Body of pancreas (tissue), 4 donors: ENCODE measurements at regions not wholly inside any gene's neighbourhood (a gene's known extent, or its start where the extent isn't known, plus 50 kb on each side); places are given as distances from the start of the nearest gene placed in this dataset.

ENCODE experiments used
- CTCF ChIP-seq, 7 experiments: fragments of 450-650 bp in 4 of 7; fragments of 200-600 bp in 3 of 7; sonication (generic) in 3 of 7; IDR thresholded peaks; one replicate each; pipeline ENCODE4 v1.5.1; 2016 to 2019; ENCODE audit warnings: antibody characterized with exemption in 7 of 7
- POLR2A ChIP-seq, 3 donors: fragments of 450-650 bp; IDR thresholded peaks; one replicate each; pipeline ENCODE4 v1.6.1; 2016; ENCODE audit warnings: antibody characterized with exemption in 3 of 3, mild to moderate bottlenecking in 2 of 3

- no peak for TF ChIP-seq POLR2A (IDR thresholded peaks at IDR 0.05)
- no peak for TF ChIP-seq CTCF (IDR thresholded peaks at IDR 0.05)
Measured at GRCh38 chr11:98621767-98622166, 399.0 kb upstream of the CNTN5 start.
